Testis (tissue), 2 donors: ENCODE measurements at regions not wholly inside any gene's neighbourhood (a gene's known extent, or its start where the extent isn't known, plus 50 kb on each side); places are given as distances from the start of the nearest gene placed in this dataset.

ENCODE experiments used
- POLR2A ChIP-seq: fragments of 450-650 bp; IDR thresholded peaks from one replicate; pipeline ENCODE4 v1.6.1; 2017; ENCODE audit warnings: antibody characterized with exemption, mild to moderate bottlenecking, moderate library complexity
- TF ChIP-seq, protein P1 (sequence below), 3 experiments: fragments of 450-650 bp in 2 of 3; fragments of 200-600 bp in 1 of 3; sonication (generic) in 1 of 3; IDR thresholded peaks; one replicate each; pipeline ENCODE4 v1.5.1; 2016 to 2019; ENCODE audit warnings: antibody characterized with exemption in 3 of 3, mild to moderate bottlenecking in 2 of 3, moderate library complexity in 1 of 3

DNA sequence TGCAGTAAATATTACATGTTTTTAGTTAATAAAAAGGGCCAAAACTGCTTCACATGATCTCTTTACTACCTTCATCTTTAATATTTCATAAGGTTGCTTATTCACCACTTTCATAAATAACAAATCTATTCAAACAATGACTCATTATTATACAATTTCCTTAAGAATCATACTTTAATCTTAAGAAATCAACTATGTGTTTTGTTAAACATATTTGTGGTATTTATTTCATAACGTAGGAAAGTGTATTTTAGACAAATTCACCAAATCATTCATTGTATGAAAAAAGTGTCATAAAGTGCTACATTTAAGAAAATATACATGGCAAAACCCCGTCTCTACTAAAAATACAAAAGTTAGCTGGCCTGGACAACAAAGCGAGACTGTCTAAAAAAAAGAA, 150.5 kb upstream of the RXFP1 start:
- TF ChIP-seq, protein P1, sequence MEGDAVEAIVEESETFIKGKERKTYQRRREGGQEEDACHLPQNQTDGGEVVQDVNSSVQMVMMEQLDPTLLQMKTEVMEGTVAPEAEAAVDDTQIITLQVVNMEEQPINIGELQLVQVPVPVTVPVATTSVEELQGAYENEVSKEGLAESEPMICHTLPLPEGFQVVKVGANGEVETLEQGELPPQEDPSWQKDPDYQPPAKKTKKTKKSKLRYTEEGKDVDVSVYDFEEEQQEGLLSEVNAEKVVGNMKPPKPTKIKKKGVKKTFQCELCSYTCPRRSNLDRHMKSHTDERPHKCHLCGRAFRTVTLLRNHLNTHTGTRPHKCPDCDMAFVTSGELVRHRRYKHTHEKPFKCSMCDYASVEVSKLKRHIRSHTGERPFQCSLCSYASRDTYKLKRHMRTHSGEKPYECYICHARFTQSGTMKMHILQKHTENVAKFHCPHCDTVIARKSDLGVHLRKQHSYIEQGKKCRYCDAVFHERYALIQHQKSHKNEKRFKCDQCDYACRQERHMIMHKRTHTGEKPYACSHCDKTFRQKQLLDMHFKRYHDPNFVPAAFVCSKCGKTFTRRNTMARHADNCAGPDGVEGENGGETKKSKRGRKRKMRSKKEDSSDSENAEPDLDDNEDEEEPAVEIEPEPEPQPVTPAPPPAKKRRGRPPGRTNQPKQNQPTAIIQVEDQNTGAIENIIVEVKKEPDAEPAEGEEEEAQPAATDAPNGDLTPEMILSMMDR (IDR thresholded peaks at IDR 0.05): no peak
- TF ChIP-seq POLR2A: no peak
